Loucy (cell line): ENCODE measurements at regions not wholly inside any gene's neighbourhood (a gene's known extent, or its start where the extent isn't known, plus 50 kb on each side); places are given as distances from the start of the nearest gene placed in this dataset.

ENCODE experiments used
- EZH2phosphoT487 ChIP-seq: fragments of 200-600 bp; IDR thresholded peaks from 2 replicates; pipeline ENCODE4 v1.6.1; 2018; ENCODE audit warnings: antibody characterized with exemption, mild to moderate bottlenecking, moderate library complexity, borderline replicate concordance
- TF ChIP-seq, protein P1 (sequence below): fragments of 200-600 bp; sonication (generic); conservative IDR thresholded peaks from 2 replicates; pipeline ENCODE4 v1.5.1; 2014; ENCODE audit warnings: mild to moderate bottlenecking, antibody characterized with exemption, low read length

DNA sequence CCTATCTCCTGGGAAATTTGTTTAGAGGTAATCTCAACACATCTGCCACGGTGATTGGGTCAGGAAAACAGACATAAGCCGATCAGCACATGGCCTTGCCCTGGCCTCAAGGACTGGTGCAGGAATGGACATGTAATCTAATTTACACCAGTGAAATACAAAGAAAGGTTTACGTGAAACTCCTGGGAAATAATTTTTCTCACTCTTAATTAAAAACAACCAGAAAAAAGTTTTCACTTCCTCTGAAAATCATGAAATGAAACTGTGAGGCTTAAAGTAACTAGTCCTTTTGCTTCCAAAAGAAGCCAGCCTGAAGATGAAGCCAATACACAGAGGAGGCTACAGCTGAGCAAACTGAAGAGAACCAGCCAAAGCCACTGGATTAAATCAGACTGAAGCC lies 154.1 kb upstream of the FAM241A start:
- TF ChIP-seq, protein P1, sequence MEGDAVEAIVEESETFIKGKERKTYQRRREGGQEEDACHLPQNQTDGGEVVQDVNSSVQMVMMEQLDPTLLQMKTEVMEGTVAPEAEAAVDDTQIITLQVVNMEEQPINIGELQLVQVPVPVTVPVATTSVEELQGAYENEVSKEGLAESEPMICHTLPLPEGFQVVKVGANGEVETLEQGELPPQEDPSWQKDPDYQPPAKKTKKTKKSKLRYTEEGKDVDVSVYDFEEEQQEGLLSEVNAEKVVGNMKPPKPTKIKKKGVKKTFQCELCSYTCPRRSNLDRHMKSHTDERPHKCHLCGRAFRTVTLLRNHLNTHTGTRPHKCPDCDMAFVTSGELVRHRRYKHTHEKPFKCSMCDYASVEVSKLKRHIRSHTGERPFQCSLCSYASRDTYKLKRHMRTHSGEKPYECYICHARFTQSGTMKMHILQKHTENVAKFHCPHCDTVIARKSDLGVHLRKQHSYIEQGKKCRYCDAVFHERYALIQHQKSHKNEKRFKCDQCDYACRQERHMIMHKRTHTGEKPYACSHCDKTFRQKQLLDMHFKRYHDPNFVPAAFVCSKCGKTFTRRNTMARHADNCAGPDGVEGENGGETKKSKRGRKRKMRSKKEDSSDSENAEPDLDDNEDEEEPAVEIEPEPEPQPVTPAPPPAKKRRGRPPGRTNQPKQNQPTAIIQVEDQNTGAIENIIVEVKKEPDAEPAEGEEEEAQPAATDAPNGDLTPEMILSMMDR: no peak
- no peak for TF ChIP-seq EZH2phosphoT487
